NCI-H1694 (cell line): ENCODE measurements at regions not wholly inside any gene's neighbourhood (a gene's known extent, or its start where the extent isn't known, plus 50 kb on each side); places are given as distances from the start of the nearest gene placed in this dataset.

Source experiments
- DNase-seq: peaks from one replicate; lab custom pipeline; 2025; lab: John Stamatoyannopoulos, UW

GRCh38 chr1:229093238-229093540 lies 177.7 kb upstream of the RAB4A start:
- no peak for DNase-seq

DNA sequence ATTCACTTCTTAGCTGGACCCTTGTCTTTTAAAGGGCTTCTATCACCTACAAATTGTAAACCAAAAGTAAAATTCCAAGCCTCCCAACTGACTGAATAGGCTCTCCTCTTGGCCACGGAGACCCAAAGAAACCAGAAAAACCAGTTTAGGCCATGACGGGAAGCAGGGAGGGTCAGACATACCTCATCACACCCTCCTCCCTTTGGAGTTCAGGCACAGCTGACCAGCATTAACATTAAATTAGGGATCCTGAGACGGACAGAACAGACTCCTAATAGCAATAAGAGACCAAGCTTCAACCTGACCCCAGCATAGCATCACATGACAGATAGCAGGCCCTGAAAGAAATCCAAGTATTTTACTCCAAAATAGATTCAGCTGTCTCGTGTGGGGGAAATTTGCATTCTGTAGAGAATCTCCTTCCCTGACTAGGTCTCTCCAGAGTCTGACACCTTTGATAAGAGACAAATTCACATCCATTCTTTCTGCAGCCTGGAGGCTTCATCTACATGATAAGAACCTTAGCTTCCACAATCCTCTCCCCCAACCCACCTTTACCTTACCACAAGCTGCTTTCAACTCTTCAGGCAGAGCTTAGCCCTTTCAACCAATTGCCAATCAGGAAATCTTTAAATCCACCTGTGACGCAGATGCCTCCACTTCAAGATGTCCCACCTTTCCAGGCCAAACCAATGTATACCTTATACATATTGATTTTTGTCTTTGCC lies 177.1 kb upstream of the RAB4A start:
- no peak for DNase-seq

- no peak for DNase-seq
Observed at GRCh38 chr1:229094476-229095311, 176.2 kb upstream of the RAB4A start.

DNA sequence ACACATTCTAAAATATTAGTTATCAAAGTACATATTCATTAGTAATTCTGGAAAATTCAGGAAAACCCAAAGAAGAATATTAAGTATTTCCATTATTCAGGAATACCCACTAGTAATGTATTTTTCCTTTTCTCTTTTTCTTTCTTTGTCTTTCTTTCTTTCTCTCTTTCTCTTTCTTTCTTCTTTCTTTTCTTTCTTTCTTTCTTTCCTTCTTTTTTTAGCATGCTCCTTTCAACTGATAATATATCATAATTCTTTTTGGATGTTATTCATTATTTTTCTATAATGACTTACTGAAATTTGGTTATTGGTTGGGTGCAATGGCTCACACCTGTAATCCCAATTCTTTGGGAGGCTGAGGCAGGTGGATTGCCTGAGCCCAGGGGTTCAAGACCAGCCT lies 175.6 kb upstream of the RAB4A start:
- DNase-seq = no peak

DNA sequence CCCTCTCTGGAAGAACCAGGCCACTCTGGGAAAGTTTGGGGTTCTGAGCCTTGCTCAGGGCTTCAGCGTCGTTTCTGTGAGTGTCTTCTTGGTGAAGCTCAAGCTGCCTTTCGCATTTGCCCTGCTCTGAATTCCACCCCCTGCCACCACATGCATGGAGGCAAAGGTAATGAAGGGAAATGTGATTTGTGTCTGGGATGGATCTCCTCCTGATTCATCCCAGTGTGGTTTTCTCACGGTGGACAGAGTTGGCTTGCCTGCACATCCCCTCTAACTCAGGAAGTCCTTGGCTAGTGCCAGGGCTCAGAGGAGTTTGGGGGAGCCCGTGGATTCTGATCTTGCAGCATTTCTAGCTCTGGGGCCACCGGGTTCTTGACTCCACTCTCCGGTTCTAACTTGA lies 173.6 kb upstream of the RAB4A start:
- no peak for DNase-seq

- no peak for DNase-seq
Observed at GRCh38 chr1:229098361-229098760, 172.6 kb upstream of the RAB4A start.

DNA sequence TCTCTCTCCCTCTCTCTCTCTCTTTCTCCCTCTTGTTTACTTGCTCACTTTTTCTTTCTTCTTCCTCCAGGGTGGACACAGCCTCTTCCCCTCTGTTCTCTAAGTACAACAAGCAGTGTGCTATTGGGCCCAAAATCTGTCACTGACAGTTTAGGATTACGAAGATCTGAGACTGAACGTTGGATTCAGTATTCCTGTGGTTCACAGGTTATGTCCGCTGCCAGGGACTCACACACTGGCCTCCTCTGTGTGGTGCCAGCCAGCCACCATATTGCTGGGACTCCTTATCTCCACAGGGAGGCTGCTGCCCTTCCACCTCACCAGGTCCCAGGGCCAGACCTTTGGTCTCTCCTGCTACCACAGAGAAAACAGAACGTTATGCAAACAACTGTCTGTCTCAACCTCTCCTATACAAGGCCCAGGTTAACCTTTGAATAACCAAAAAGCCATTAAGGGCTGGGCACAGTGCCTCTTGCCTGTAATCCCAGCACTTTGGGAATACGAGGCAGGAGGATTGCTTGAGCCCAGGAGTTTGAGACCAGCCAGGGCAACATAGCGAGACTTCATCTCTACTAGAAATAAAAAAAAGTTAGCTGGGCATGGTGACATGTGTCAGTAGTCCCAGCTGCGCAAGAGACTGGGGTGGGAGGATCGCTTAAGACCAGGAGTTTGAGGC lies 171.9 kb upstream of the RAB4A start:
- no peak for DNase-seq

GRCh38 chr1:229101011-229101871 lies 169.7 kb upstream of the RAB4A start:
- DNase-seq = no peak

DNA sequence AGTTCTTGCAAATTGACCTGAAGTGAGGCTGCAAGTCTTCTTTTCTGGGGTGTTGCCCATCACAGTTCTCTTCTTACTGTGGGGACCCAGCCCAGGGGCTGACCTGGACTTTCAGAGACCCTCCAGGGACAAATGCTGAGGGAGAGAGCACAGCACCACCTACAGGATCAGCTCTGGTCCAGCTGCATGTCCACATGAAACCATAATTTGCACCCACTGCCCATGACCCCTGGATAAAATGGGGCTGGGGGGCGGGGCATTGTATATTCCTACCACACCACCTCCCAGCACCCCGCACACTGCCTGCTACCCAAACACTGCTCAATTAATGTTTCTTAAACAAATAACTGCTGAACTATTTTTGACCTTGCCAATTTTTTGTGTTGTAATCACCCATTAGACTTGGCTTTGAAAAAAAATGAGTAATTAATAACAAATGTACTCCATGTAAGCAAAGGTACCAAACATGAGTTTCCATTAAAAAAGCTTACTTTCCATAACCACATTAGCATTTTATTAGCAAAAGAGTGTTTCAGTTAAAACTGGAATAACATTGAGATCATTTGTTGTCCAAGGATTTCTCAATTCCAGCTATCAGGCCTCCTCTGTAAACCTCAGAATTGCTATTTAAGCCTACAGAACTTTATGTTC lies 168.0 kb upstream of the RAB4A start:
- DNase-seq = no peak

- DNase-seq = no peak
Observed at GRCh38 chr1:229104654-229105053, 166.3 kb upstream of the RAB4A start.

DNA sequence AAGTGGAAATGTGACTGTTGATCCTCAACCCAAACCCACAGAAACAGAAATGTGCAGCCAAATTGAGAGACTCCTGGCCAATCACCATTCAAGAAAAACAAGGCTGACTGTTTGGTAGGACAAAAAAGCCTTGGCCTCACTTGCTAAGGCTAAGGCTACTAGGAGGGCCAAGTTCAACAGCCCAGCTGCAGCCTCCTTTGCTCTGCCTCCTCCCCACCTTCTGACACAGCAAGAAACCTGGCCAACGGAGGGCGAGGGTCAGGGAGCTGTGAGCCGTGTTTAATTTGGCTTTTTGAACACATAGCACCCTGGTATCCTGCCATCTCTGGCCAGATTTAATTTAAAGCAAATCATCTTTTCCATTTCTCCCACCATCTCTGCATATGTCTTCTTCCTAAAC lies 165.8 kb upstream of the RAB4A start:
- DNase-seq = no peak

DNA sequence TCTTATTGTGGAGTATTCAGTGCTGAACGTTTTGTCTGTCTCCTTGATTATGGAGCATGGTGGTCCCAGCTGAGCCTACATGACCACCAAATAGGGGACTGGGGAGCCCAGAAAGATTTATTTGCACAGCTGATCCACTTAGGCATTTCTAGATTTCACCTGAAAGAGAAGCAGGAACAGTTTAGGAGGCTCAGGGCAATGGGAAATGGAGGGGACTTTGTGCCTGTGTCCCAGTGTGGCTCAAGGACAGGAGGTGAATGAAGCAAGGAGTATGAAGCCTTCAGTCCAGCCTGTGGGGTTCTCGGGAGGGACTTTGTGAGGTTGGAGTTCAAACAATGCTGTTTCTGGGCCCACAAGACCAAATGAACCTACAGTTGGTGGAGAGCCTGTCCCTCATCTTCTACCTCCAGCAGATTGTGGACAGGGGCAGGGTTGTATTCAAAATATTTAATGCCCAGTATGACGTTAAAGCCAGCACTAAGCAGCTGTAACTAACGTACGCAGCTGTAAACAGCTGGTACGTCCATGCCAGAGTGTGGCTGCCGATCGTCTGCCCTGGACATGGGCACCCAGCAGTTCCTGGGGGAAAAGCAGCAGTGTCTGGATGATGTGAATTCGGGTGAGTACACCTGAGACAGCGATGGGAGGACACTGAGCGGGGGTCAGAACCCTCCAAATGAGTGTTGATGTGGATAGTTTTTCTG lies 164.9 kb upstream of the RAB4A start:
- no peak for DNase-seq

- DNase-seq = no peak
Observed at GRCh38 chr1:229106526-229107125, 164.3 kb upstream of the RAB4A start.

- DNase-seq = no peak
Observed at GRCh38 chr1:229107304-229107815, 163.6 kb upstream of the RAB4A start.

DNA sequence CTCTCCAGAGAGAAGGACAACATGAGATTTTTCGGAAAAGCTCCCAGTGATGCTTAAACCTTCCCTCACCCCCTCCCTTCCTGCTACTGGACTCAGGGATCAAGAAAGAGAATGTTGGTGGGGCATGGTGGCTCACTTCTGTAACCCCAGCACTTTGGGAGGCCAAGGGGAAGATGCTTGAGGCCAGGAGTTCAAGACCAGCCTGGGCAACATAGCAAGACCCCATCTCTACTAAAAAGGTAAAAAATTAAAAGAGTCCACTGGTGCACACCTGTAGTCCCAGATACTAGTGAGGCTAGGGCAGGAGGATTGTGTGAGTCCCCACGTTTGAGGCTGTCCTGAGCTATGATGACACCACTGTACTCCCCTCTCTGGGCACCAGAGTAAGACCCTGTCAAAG lies 162.9 kb upstream of the RAB4A start:
- DNase-seq = no peak

DNA sequence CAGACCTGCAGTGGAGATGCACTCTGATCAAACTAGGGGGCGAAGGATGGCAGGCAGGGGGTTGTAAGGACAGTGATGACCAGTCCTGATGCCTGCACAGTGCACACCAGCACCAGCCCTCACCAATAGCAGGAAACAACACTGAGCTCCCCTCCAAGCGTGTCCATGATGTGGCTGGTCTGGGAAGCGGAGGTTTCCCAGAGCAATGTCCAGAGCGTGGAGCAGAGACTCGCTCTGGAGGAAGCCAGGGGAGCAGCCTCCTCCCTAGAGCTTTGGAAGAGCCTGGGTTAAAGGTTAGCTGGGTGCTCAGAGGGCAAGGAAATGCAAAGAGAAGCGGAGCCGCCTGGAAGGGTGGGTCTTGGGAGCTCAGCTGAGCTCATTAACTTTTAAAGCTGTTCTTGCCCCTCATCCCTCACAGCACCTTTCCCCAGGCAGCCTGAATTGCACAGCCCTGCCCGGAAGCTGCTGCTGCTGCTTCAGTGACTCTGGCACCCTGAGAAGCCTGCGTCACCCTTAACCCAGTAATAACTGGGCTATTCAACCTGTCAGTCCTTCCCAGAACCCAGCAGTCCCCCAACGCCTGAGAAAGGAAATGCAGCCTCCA lies 162.2 kb upstream of the RAB4A start:
- no peak for DNase-seq

GRCh38 chr1:229109320-229109761 lies 161.6 kb upstream of the RAB4A start:
- no peak for DNase-seq

- DNase-seq = no peak
Observed at GRCh38 chr1:229110986-229111385, 159.9 kb upstream of the RAB4A start.

DNA sequence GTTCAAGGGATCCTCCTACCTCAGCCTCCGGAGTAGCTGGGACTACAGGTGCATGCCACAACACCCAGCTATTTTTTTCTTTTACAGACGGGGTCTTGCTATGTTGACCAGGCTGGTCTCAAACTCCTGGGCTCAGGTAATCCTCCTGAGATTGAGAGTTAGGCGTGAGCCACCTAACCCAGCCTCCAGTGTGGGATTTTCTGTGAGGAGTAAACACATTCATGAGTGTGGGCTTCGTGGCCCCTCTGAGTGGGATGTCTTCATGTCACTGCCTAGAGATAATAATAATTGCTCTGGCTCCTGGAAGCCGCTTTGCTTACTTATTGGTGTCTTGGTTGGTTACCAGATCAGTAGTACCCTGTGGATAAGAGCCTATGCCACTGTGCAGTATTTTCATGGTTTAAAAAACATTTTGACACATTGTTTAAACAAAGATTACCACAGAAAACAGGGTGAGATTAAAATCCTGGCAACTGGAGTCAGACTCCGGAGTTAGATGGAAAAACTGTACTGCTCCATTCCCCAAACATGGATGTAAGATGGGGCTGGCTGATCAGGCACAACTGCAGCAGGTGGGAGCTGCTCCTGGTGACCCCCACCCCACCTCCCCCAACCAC lies 159.1 kb upstream of the RAB4A start:
- DNase-seq = no peak
